SK-N-SH treated with all-trans-retinoic acid at 6 μM for 48 hours (cell line): ENCODE measurements at regions not wholly inside any gene's neighbourhood (a gene's known extent, or its start where the extent isn't known, plus 50 kb on each side); places are given as distances from the start of the nearest gene placed in this dataset.
"Not testable (repeated sequence)": the region's sequence is repeated elsewhere in the genome, so short reads cannot be mapped to it uniquely, and the experiment has no call there.

ENCODE experiments used
- ATAC-seq: fragments of 200-7000 bp; cut with Tn5 transposase; 3 replicates; pipeline ENCODE4 v1.9.1; 2020; ENCODE audit warnings: mild to moderate bottlenecking, moderate library complexity
- ARNTL ChIP-seq: fragments of 450-650 bp; formaldehyde crosslinking; IDR thresholded peaks from 2 replicates; pipeline ENCODE4 v1.5.0; 2020; ENCODE audit warnings: low read depth, mild to moderate bottlenecking, moderate library complexity, borderline replicate concordance
- BACH2 ChIP-seq: fragments of 250-450 bp; sonication (Bioruptor Pico); IDR thresholded peaks from 2 replicates; pipeline ENCODE4 v1.9.0; 2021; ENCODE audit warnings: mild to moderate bottlenecking, borderline replicate concordance
- CREB5 ChIP-seq: fragments of 250-450 bp; sonication (Bioruptor Pico); IDR thresholded peaks from 2 replicates; pipeline ENCODE4 v1.5.1; 2020; ENCODE audit warnings: low read depth, mild to moderate bottlenecking, moderate library complexity
- CSRNP3 ChIP-seq: fragments of 250-450 bp; sonication (Bioruptor Pico); IDR thresholded peaks from 2 replicates; pipeline ENCODE4 v1.5.1; 2021; ENCODE audit warnings: mild to moderate bottlenecking, moderate library complexity
- ESRRG ChIP-seq: fragments of 250-450 bp; sonication (Bioruptor Pico); IDR thresholded peaks from 2 replicates; pipeline ENCODE4 v1.6.1; 2021; ENCODE audit warnings: mild to moderate bottlenecking
- GLIS3 ChIP-seq: fragments of 250-450 bp; sonication (Bioruptor Pico); IDR thresholded peaks from 2 replicates; pipeline ENCODE4 v1.5.0; 2020; ENCODE audit warnings: mild to moderate bottlenecking, moderate library complexity
- ISL1 ChIP-seq: fragments of 250-450 bp; sonication (Bioruptor Pico); IDR thresholded peaks from 2 replicates; pipeline ENCODE4 v2.1.2; 2022; ENCODE audit warnings: mild to moderate bottlenecking, moderate library complexity
- OSR1 ChIP-seq: fragments of 250-450 bp; sonication (Bioruptor Pico); IDR thresholded peaks from 2 replicates; pipeline ENCODE4 v1.8.0; 2022; ENCODE audit warnings: moderate library complexity, mild to moderate bottlenecking, inconsistent platforms
- PATZ1 ChIP-seq: fragments of 250-450 bp; sonication (Bioruptor Pico); IDR thresholded peaks from 2 replicates; pipeline ENCODE4 v1.8.0; 2020; ENCODE audit warnings: mild to moderate bottlenecking, moderate library complexity, borderline replicate concordance
- POU6F1 ChIP-seq: fragments of 250-450 bp; sonication (Bioruptor Pico); IDR thresholded peaks from 2 replicates; pipeline ENCODE4 v1.8.0; 2021; ENCODE audit warnings: low read depth, mild to moderate bottlenecking, moderate library complexity, borderline replicate concordance
- PPARA ChIP-seq: fragments of 250-450 bp; sonication (Bioruptor Pico); IDR thresholded peaks from 2 replicates; pipeline ENCODE4 v1.5.0; 2020; ENCODE audit warnings: mild to moderate bottlenecking, borderline replicate concordance
- SNAI2 ChIP-seq: fragments of 250-450 bp; sonication (Bioruptor Pico); IDR thresholded peaks from 2 replicates; pipeline ENCODE4 v1.5.0; 2020; ENCODE audit warnings: mild to moderate bottlenecking, moderate library complexity
- TCF4 ChIP-seq: fragments of 250-450 bp; sonication (Bioruptor Pico); IDR thresholded peaks from 2 replicates; pipeline ENCODE4 v1.8.0; 2021; ENCODE audit warnings: mild to moderate bottlenecking, moderate library complexity, borderline replicate concordance
- TOX ChIP-seq: fragments of 250-450 bp; sonication (Bioruptor Pico); IDR thresholded peaks from 2 replicates; pipeline ENCODE4 v1.8.0; 2021; ENCODE audit warnings: mild to moderate bottlenecking, moderate library complexity, borderline replicate concordance
- TSHZ2 ChIP-seq: fragments of 250-450 bp; sonication (Bioruptor Pico); IDR thresholded peaks from 2 replicates; pipeline ENCODE4 v1.5.0; 2020; ENCODE audit warnings: mild to moderate bottlenecking, moderate library complexity
- ZFP3 ChIP-seq: fragments of 250-450 bp; sonication (Bioruptor Pico); IDR thresholded peaks from 2 replicates; pipeline ENCODE4 v1.5.0; 2020; ENCODE audit warnings: mild to moderate bottlenecking, moderate library complexity
- ZNF565 ChIP-seq: fragments of 450-650 bp; formaldehyde crosslinking; conservative IDR thresholded peaks from 2 replicates; pipeline ENCODE4 v1.5.0; 2020; ENCODE audit warnings: low read depth, mild to moderate bottlenecking, moderate library complexity
- ZNF70 ChIP-seq: fragments of 450-650 bp; formaldehyde crosslinking; IDR thresholded peaks from 2 replicates; pipeline ENCODE4 v1.5.0; 2020; ENCODE audit warnings: mild to moderate bottlenecking, moderate library complexity
- ZNF8 ChIP-seq: fragments of 450-650 bp; formaldehyde crosslinking; IDR thresholded peaks from 2 replicates; pipeline ENCODE4 v1.5.0; 2020; ENCODE audit warnings: mild to moderate bottlenecking, moderate library complexity

- TF ChIP-seq ZFP3 (CRISPR knock-in tag) (no peak), ZNF70 (CRISPR knock-in tag) (no peak), PPARA (CRISPR knock-in tag) (no peak), TCF4 (no peak), SNAI2 (CRISPR knock-in tag) (no peak), BACH2 (CRISPR knock-in tag) (no peak), GLIS3 (no peak), ZNF8 (CRISPR knock-in tag) (no peak), ESRRG (CRISPR knock-in tag) (no peak), CSRNP3 (CRISPR knock-in tag) (no peak), ARNTL (CRISPR knock-in tag) (no peak), CREB5 (CRISPR knock-in tag) (no peak), ISL1 (CRISPR knock-in tag) (no peak), PATZ1 (CRISPR knock-in tag) (no peak), ZNF565 (CRISPR knock-in tag) (no peak), TSHZ2 (CRISPR knock-in tag) (no peak), POU6F1 (CRISPR knock-in tag) (no peak)
- ATAC-seq: no peak
Measured at GRCh38 chr3:150124142-150124541, 153.4 kb upstream of the PFN2 start.

GRCh38 chr3:150123249-150123648 is 152.6 kb upstream of the PFN2 start:
- not testable (repeated sequence) for ATAC-seq

GRCh38 chr3:150118219-150118618 is 147.5 kb upstream of the PFN2 start:
- ATAC-seq: no peak
- TF ChIP-seq TCF4: no peak
- TF ChIP-seq ZNF565 (CRISPR knock-in tag): no peak
- TF ChIP-seq PATZ1 (CRISPR knock-in tag): no peak
- no peak for TF ChIP-seq BACH2 (CRISPR knock-in tag)
- TF ChIP-seq ISL1 (CRISPR knock-in tag): no peak
- no peak for TF ChIP-seq TSHZ2 (CRISPR knock-in tag)
- TF ChIP-seq PPARA (CRISPR knock-in tag): no peak
- no peak for TF ChIP-seq OSR1 (CRISPR knock-in tag)
- TF ChIP-seq TOX (CRISPR knock-in tag): no peak
- no peak for TF ChIP-seq CSRNP3 (CRISPR knock-in tag)
- TF ChIP-seq ZFP3 (CRISPR knock-in tag): no peak
- TF ChIP-seq POU6F1 (CRISPR knock-in tag): no peak
